HepG2 (cell line): ENCODE measurements at regions not wholly inside any gene's neighbourhood (a gene's known extent, or its start where the extent isn't known, plus 50 kb on each side); places are given as distances from the start of the nearest gene placed in this dataset.

Experiments used
- ATAC-seq: fragments of 200-7000 bp; cut with Tn5 transposase; 3 replicates; pipeline ENCODE4 v1.9.1; 2020; ENCODE audit warnings: mild to moderate bottlenecking, moderate library complexity
- BruUV-seq: library from RNA; stranded (reverse); fragments of 400-500 nt; replicated peaks from 2 replicates; lab custom pipeline; 2021; lab: Mats Ljungman, UMichigan
- CTCF ChIA-PET: fragments of 300-600 bp; formaldehyde crosslinking; extraction: SDS; loops from one replicate; lab custom pipeline; 2021; ENCODE audit warnings: low total read pairs, inconsistent platforms, low intra/inter-chr PET ratio; lab: Yijun Ruan, JAX
- POLR2A ChIA-PET: fragments of 350-600 bp; sonication (Branson Sonifier 250); formaldehyde crosslinking; loops from one replicate; lab custom pipeline; 2020; ENCODE audit warnings: antibody characterized with exemption, inconsistent platforms; lab: Yijun Ruan, JAX
- DNase-seq: peaks from one replicate; pipeline ENCODE4 v3.0.0-alpha.2; 2015; ENCODE audit warnings: low spot score
- FAIRE-seq: peaks from 3 replicates; lab custom pipeline; 2011; peaks lifted over from hg19 to GRCh38; lab: Jason Lieb, UNC
- H2AFZ ChIP-seq: one replicate; pipeline ENCODE4 v1.6.1; 2011; ENCODE audit warnings: low read length, inconsistent platforms
- H3K27ac ChIP-seq: fragments of 300-600 bp; 3 replicates; pipeline ENCODE4 v1.8.0; 2011; ENCODE audit warnings: mixed run types, mild to moderate bottlenecking, mixed read lengths, low read length, inconsistent platforms; ENCODE audit not compliant: insufficient read depth; ENCODE audit errors: extremely low read length
- H3K27me3 ChIP-seq, 2 experiments: fragments of 200-600 bp in 1 of 2; 2 replicates in 1 of 2; 3 replicates in 1 of 2; pipeline versions ENCODE4 v1.6.0 to v1.8.0; 2011; ENCODE audit warnings: low read length in 2 of 2, mild to moderate bottlenecking in 2 of 2, moderate library complexity in 2 of 2, inconsistent platforms in 1 of 2; ENCODE audit not compliant: insufficient read depth in 2 of 2, control insufficient read depth in 1 of 2
- H3K36me3 ChIP-seq, 2 experiments: fragments of 200-600 bp in 1 of 2; replicated peaks in 1 of 2; 2 replicates in 1 of 2; 3 replicates in 1 of 2; pipeline versions ENCODE4 v1.5.1 to v1.8.0; 2011; ENCODE audit warnings: low read length in 2 of 2, inconsistent platforms in 1 of 2; ENCODE audit not compliant: insufficient read depth in 2 of 2, control insufficient read depth in 1 of 2
- H3K4me1 ChIP-seq: 2 replicates; pipeline ENCODE4 v1.5.1; 2012; ENCODE audit warnings: low read length, inconsistent platforms; ENCODE audit not compliant: insufficient read depth
- H3K4me2 ChIP-seq: 2 replicates; pipeline ENCODE4 v1.6.0; 2011; ENCODE audit warnings: low read depth, low read length, inconsistent platforms
- H3K4me3 ChIP-seq, 3 experiments: fragments of 200-600 bp in 1 of 3; sonication (generic), shearing (Covaris generic) in 1 of 3; replicated peaks in 1 of 3; 2 replicates each; pipeline ENCODE4 v1.5.1; 2011 to 2016; ENCODE audit warnings: low read length in 3 of 3, inconsistent platforms in 2 of 3, low read depth in 2 of 3, mild to moderate bottlenecking in 2 of 3, control low read depth in 1 of 3, mixed read lengths in 1 of 3; ENCODE audit not compliant: insufficient read depth in 1 of 3
- H3K79me2 ChIP-seq: one replicate; pipeline ENCODE4 v1.6.1; 2011; ENCODE audit warnings: low read length, inconsistent platforms; ENCODE audit not compliant: insufficient read depth
- H3K9ac ChIP-seq: 2 replicates; pipeline ENCODE4 v1.6.0; 2011; ENCODE audit warnings: mild to moderate bottlenecking, low read depth, low read length, inconsistent platforms; ENCODE audit not compliant: insufficient read depth
- H3K9me3 ChIP-seq: 2 replicates; pipeline ENCODE4 v1.5.1; 2012; ENCODE audit warnings: mild to moderate bottlenecking, low read length
- H4K20me1 ChIP-seq: 2 replicates; pipeline ENCODE4 v1.6.0; 2011; ENCODE audit warnings: inconsistent platforms, mild to moderate bottlenecking, low read length, moderate library complexity; ENCODE audit not compliant: insufficient read depth
- FOXA1 ChIP-seq, 2 experiments: fragments of 450-650 bp in 1 of 2; sonication (generic) in 1 of 2; formaldehyde crosslinking in 1 of 2; IDR thresholded peaks; 2 replicates each; pipeline versions ENCODE4 v1.4.0 to v1.6.1; 2016 to 2020; ENCODE audit warnings: missing genetic modification reagents in 1 of 2
- LRRFIP1 ChIP-seq: sonication (generic); formaldehyde crosslinking; conservative IDR thresholded peaks from 2 replicates; pipeline ENCODE4 v1.4.0; 2020; ENCODE audit warnings: missing genetic modification reagents
- MXD1 ChIP-seq: sonication (generic); formaldehyde crosslinking; IDR thresholded peaks from 2 replicates; pipeline ENCODE4 v1.4.0; 2020; ENCODE audit warnings: mild to moderate bottlenecking, missing genetic modification reagents
- NONO ChIP-seq, 2 experiments: fragments of 450-650 bp in 1 of 2; sonication (generic) in 1 of 2; formaldehyde crosslinking in 1 of 2; IDR thresholded peaks in 1 of 2; conservative IDR thresholded peaks in 1 of 2; 2 replicates each; pipeline versions ENCODE4 v1.6.1 to v1.8.0; 2017 to 2022; ENCODE audit warnings: mild to moderate bottlenecking in 1 of 2, missing genetic modification reagents in 1 of 2, moderate library complexity in 1 of 2
- NR2C2 ChIP-seq: sonication (generic); formaldehyde crosslinking; IDR thresholded peaks from 2 replicates; pipeline ENCODE4 v1.4.0; 2020; ENCODE audit warnings: missing genetic modification reagents, mild to moderate bottlenecking, moderate library complexity, borderline replicate concordance
- TCF12 ChIP-seq, 2 experiments: fragments of 450-650 bp in 1 of 2; sonication (generic) in 1 of 2; formaldehyde crosslinking in 1 of 2; IDR thresholded peaks; 2 replicates each; pipeline versions ENCODE4 v1.6.1 to v1.8.0; 2017 to 2022; ENCODE audit warnings: antibody characterized with exemption in 1 of 2, mild to moderate bottlenecking in 1 of 2, missing genetic modification reagents in 1 of 2, moderate library complexity in 1 of 2
- ZFP1 ChIP-seq: IDR thresholded peaks from 2 replicates; pipeline ENCODE4 v1.6.1; 2016
- ZNF740 ChIP-seq: sonication (generic); formaldehyde crosslinking; IDR thresholded peaks from 2 replicates; pipeline ENCODE4 v1.4.0; 2020; ENCODE audit warnings: missing genetic modification reagents
- ZNF816 ChIP-seq: sonication (generic); formaldehyde crosslinking; IDR thresholded peaks from 2 replicates; pipeline ENCODE4 v1.8.0; 2022; ENCODE audit warnings: missing genetic modification reagents, mild to moderate bottlenecking, borderline replicate concordance
- WGBS: methylation state at CpG from one replicate; pipeline ENCODE4 v1.1.6; 2017; ENCODE audit warnings: low lambda C conversion rate; 5-methylcytosine and 5-hydroxymethylcytosine counted together
- in situ Hi-C: cut with HindIII; loops from 2 replicates; pipeline ENCODE4 v1.10.0; 2017; ENCODE audit warnings: low pct_unique_long_range_greater_than_20kb; ENCODE audit not compliant: extremely low pct_ligation_motif_present
- intact Hi-C: fragments of 100-400 bp; cut with micrococcal nuclease; formaldehyde crosslinking; loops from one replicate; pipeline ENCODE4 v1.10.0; 2022; ENCODE audit not compliant: unreplicated experiment
- TF ChIP-seq, protein P1 (sequence below): sonication (generic); formaldehyde crosslinking; IDR thresholded peaks from 2 replicates; pipeline ENCODE4 v1.9.0; 2021; ENCODE audit warnings: missing genetic modification reagents, mild to moderate bottlenecking, borderline replicate concordance

DNA sequence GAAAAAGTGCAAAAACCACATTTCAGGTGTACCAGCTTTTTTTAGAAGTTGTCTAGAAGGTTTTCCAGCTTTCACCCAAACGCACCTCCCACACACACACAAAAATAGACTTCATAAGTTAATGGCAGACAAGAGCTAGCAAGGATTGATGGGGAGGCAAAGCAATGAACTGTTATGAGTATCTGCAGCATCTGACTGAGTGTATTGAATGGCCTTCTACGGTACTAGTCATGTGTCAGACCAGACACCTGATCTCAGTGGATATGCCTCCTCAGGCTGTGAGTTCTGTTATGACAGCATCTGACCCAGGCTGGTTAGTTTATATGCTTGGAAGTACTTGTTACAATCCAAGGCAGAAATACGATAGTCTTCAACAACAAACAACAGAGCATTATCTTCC lies 406.1 kb upstream of the AUTS2 start:
- in situ Hi-C loops, result no loop called here
- intact Hi-C loops, result no loop called here
- ATAC-seq (no peak), DNase-seq (no peak)
- Histone ChIP-seq H3K4me1 (no peaks in the 10 kb centered on the region), H4K20me1 (no peaks in the 10 kb centered on the region), H2AFZ (no peak overlapping the region), H3K27me3 (no peaks in the 10 kb centered on the region), H3K4me3 (no peak overlapping the region), H3K27ac (no peak overlapping the region), H3K36me3 (no peaks in the 10 kb centered on the region), H3K9ac (no peak overlapping the region), H3K79me2 (no peaks in the 10 kb centered on the region)
- ChIA-PET CTCF (no interaction called here), POLR2A (no interaction called here)
- WGBS, result 5% methylated on average over 3 of the region's 3 CpGs
- BruUV-seq, result no TSS peak
- no peak for TF ChIP-seq ZNF816
- no peak for TF ChIP-seq MXD1 (CRISPR knock-in tag)
- TF ChIP-seq LRRFIP1 (CRISPR knock-in tag), result no peak
- TF ChIP-seq ZFP1 (CRISPR knock-in tag), result no peak
- no peak for TF ChIP-seq NR2C2
- TF ChIP-seq TCF12 (IDR thresholded peaks at IDR 0.05), result no peak
- TF ChIP-seq TCF12 (CRISPR knock-in tag; IDR thresholded peaks at IDR 0.05), result no peak
- no peak for TF ChIP-seq FOXA1 (IDR thresholded peaks at IDR 0.05)
- no peak for TF ChIP-seq FOXA1 (CRISPR knock-in tag; IDR thresholded peaks at IDR 0.05)
- TF ChIP-seq ZNF740 (CRISPR knock-in tag), result no peak
- TF ChIP-seq NONO (IDR thresholded peaks at IDR 0.05), result no peak
- no peak for TF ChIP-seq NONO (CRISPR knock-in tag; conservative IDR thresholded peaks at IDR 0.05)
- TF ChIP-seq, protein P1, sequence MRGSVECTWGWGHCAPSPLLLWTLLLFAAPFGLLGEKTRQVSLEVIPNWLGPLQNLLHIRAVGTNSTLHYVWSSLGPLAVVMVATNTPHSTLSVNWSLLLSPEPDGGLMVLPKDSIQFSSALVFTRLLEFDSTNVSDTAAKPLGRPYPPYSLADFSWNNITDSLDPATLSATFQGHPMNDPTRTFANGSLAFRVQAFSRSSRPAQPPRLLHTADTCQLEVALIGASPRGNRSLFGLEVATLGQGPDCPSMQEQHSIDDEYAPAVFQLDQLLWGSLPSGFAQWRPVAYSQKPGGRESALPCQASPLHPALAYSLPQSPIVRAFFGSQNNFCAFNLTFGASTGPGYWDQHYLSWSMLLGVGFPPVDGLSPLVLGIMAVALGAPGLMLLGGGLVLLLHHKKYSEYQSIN, result no peak
- TF ChIP-seq, all 625 proteins: peak for 0
- H3K9me3 ChIP-seq, result peaks cover 26% of the 10 kb centered on the region
- H3K4me2 ChIP-seq, result no peak overlapping the region
- FAIRE-seq, result no peak
